H9 (cell line): ENCODE measurements at regions not wholly inside any gene's neighbourhood (a gene's known extent, or its start where the extent isn't known, plus 50 kb on each side); places are given as distances from the start of the nearest gene placed in this dataset.
A peak's percentile ranks its signal among the peaks of the same experiment; 100 is the strongest.

Experiments used
- DNase-seq: peaks from one replicate; pipeline ENCODE4 v3.0.0-alpha.2; 2017
- H2AFZ ChIP-seq: one replicate; pipeline ENCODE4 v1.6.1; 2013; ENCODE audit warnings: mild to moderate bottlenecking, low read length, control low read depth, moderate library complexity
- H2AK5ac ChIP-seq: 2 replicates; pipeline ENCODE4 v1.6.1; 2013; ENCODE audit warnings: low read length, control low read depth, mixed read lengths; ENCODE audit not compliant: insufficient read length
- H2BK120ac ChIP-seq: one replicate; pipeline ENCODE4 v1.6.1; 2013; ENCODE audit warnings: low read depth, mild to moderate bottlenecking, low read length, control low read depth, inconsistent platforms; ENCODE audit not compliant: poor library complexity, severe bottlenecking
- H2BK12ac ChIP-seq: 2 replicates; pipeline ENCODE4 v1.6.1; 2013; ENCODE audit warnings: low read length, control low read depth, mixed read lengths, low read depth; ENCODE audit not compliant: insufficient read length
- H2BK15ac ChIP-seq: 2 replicates; pipeline ENCODE4 v1.6.1; 2013; ENCODE audit warnings: low read depth, low read length, control low read depth
- H2BK20ac ChIP-seq: one replicate; pipeline ENCODE4 v1.6.1; 2013; ENCODE audit warnings: low read depth, mild to moderate bottlenecking, low read length, control low read depth, inconsistent platforms; ENCODE audit not compliant: poor library complexity, severe bottlenecking
- H2BK5ac ChIP-seq: 2 replicates; pipeline ENCODE4 v1.6.1; 2013; ENCODE audit warnings: low read length, control low read depth, mixed read lengths; ENCODE audit not compliant: insufficient read length
- H3K14ac ChIP-seq: 2 replicates; pipeline ENCODE4 v1.6.1; 2013; ENCODE audit warnings: low read length, control low read depth; ENCODE audit not compliant: insufficient read depth
- H3K18ac ChIP-seq: 2 replicates; pipeline ENCODE4 v1.6.1; 2013; ENCODE audit warnings: low read depth, mild to moderate bottlenecking, mixed read lengths, low read length, control low read depth; ENCODE audit not compliant: insufficient read length
- H3K23ac ChIP-seq: 2 replicates; pipeline ENCODE4 v1.6.1; 2013; ENCODE audit warnings: low read length, control low read depth, mixed read lengths, low read depth; ENCODE audit not compliant: insufficient read length
- H3K23me2 ChIP-seq: 2 replicates; pipeline ENCODE4 v1.6.1; 2013; ENCODE audit warnings: low read depth, mild to moderate bottlenecking, mixed read lengths, low read length, control low read depth; ENCODE audit not compliant: insufficient read length, poor library complexity, severe bottlenecking
- H3K27ac ChIP-seq: 2 replicates; pipeline ENCODE4 v1.5.1; 2013; ENCODE audit warnings: low read length, control low read depth, mixed read lengths, low read depth; ENCODE audit not compliant: insufficient read length
- H3K27me3 ChIP-seq: 2 replicates; pipeline ENCODE4 v1.6.1; 2013; ENCODE audit warnings: low read length, control low read depth, inconsistent platforms; ENCODE audit not compliant: insufficient read depth
- H3K4ac ChIP-seq: 2 replicates; pipeline ENCODE4 v1.6.1; 2013; ENCODE audit warnings: low read depth, mild to moderate bottlenecking, control low read depth, inconsistent platforms, low read length, moderate library complexity
- H3K4me1 ChIP-seq: 2 replicates; pipeline ENCODE4 v1.6.1; 2013; ENCODE audit warnings: low read length, control low read depth, inconsistent platforms; ENCODE audit not compliant: insufficient read depth
- H3K4me2 ChIP-seq: 2 replicates; pipeline ENCODE4 v1.6.1; 2013; ENCODE audit warnings: low read length, control low read depth, mixed read lengths; ENCODE audit not compliant: insufficient read length, insufficient read depth
- H3K56ac ChIP-seq: 2 replicates; pipeline ENCODE4 v1.6.1; 2013; ENCODE audit warnings: low read depth, mild to moderate bottlenecking, mixed read lengths, low read length, control low read depth; ENCODE audit not compliant: insufficient read length
- H3K79me1 ChIP-seq: 2 replicates; pipeline ENCODE4 v1.6.1; 2013; ENCODE audit warnings: low read depth, mild to moderate bottlenecking, moderate library complexity, low read length, control low read depth, inconsistent platforms; ENCODE audit not compliant: insufficient read depth, poor library complexity, severe bottlenecking
- H3K79me2 ChIP-seq: 2 replicates; pipeline ENCODE4 v1.6.1; 2013; ENCODE audit warnings: low read length, control low read depth, inconsistent platforms; ENCODE audit not compliant: insufficient read depth
- H3K9ac ChIP-seq: 2 replicates; pipeline ENCODE4 v1.6.1; 2013; ENCODE audit warnings: low read length, control low read depth, mixed read lengths; ENCODE audit not compliant: insufficient read length; ENCODE audit errors: extremely low read depth
- H3K9me3 ChIP-seq: one replicate; pipeline ENCODE4 v1.6.1; 2013; ENCODE audit warnings: low read depth, low read length, inconsistent platforms; ENCODE audit not compliant: control insufficient read depth
- H3T11ph ChIP-seq: one replicate; pipeline ENCODE4 v1.6.1; 2013; ENCODE audit warnings: mild to moderate bottlenecking, low read length, control low read depth, inconsistent platforms
- H4K20me1 ChIP-seq: one replicate; pipeline ENCODE4 v1.6.1; 2013; ENCODE audit not compliant: control insufficient read depth, insufficient read length, insufficient read depth
- H4K5ac ChIP-seq: 2 replicates; pipeline ENCODE4 v1.6.1; 2013; ENCODE audit warnings: low read depth, mild to moderate bottlenecking, mixed read lengths, low read length, control low read depth; ENCODE audit not compliant: insufficient read length
- H4K8ac ChIP-seq: replicated peaks from 2 replicates; pipeline ENCODE4 v1.6.1; 2013; ENCODE audit warnings: low read length, control low read depth, mixed read lengths, low read depth; ENCODE audit not compliant: insufficient read length
- H4K91ac ChIP-seq: 2 replicates; pipeline ENCODE4 v1.6.1; 2013; ENCODE audit warnings: low read depth, mild to moderate bottlenecking, moderate library complexity, mixed read lengths, low read length, control low read depth; ENCODE audit not compliant: insufficient read length
- H3K27ac Mint-ChIP-seq, 3 experiments: 2 replicates in 2 of 3; 3 replicates in 1 of 3; pipeline ENCODE4 v1.8.0; 2020 to 2021; ENCODE audit warnings: mixed read lengths in 3 of 3, mild to moderate bottlenecking in 1 of 3, moderate library complexity in 1 of 3
- H3K27me3 Mint-ChIP-seq: 2 replicates; pipeline ENCODE4 v1.8.0; 2021; ENCODE audit warnings: low read depth, mild to moderate bottlenecking, moderate library complexity, mixed read lengths
- H3K36me3 Mint-ChIP-seq, 3 experiments: 2 replicates in 2 of 3; 3 replicates in 1 of 3; pipeline ENCODE4 v1.8.0; 2020 to 2021; ENCODE audit warnings: low read depth in 3 of 3, mixed read lengths in 3 of 3; ENCODE audit not compliant: insufficient read depth in 1 of 3
- H3K4me1 Mint-ChIP-seq, 2 experiments: 2 replicates each; pipeline ENCODE4 v1.8.0; 2020; ENCODE audit warnings: mixed read lengths in 2 of 2
- H3K4me3 Mint-ChIP-seq, 2 experiments: 2 replicates in 1 of 2; 3 replicates in 1 of 2; pipeline ENCODE4 v1.8.0; 2020 to 2021; ENCODE audit warnings: mild to moderate bottlenecking in 2 of 2, mixed read lengths in 2 of 2, moderate library complexity in 1 of 2
- H3K9me3 Mint-ChIP-seq, 2 experiments: 2 replicates in 1 of 2; 3 replicates in 1 of 2; pipeline ENCODE4 v1.8.0; 2020; ENCODE audit warnings: mild to moderate bottlenecking in 2 of 2, mixed read lengths in 2 of 2, moderate library complexity in 1 of 2
- CTCF ChIP-seq: fragments of 200-600 bp; sonication (generic); conservative IDR thresholded peaks from 3 replicates; pipeline ENCODE4 v1.8.0; 2021; ENCODE audit warnings: antibody characterized with exemption, mild to moderate bottlenecking
- WGBS: extraction: QIAGEN DNeasy Blood & Tissue Kit; methylation state at CpG from one replicate; pipeline ENCODE4 v1.1.7; 2013; ENCODE audit warnings: missing lambda C conversion rate, low lambda C conversion rate, mixed read lengths; ENCODE audit not compliant: insufficient read length; ENCODE audit errors: extremely low coverage; 5-methylcytosine and 5-hydroxymethylcytosine counted together

DNA sequence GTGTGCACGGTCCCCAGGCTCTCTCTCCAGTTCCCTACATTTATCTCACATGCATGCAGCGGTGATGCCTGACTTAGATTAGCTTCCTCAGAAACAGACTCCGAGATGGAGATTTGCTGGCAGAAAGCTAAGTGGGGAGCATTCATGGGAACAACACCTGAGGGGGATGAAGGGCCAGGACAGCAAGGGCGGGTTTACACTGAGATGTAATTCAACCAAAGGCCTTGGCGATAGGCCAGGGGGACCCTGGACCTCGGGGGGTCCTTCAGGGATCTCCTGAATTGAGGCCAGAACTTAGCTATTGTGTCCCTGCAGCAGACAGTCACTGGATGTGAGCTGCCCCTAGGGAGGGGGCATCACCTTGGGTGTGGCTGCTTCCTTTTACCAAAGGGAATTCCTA is 246.1 kb upstream of the CSF3R start:
- H3K9me3 ChIP-seq, result no peaks in the 10 kb centered on the region
- WGBS, result no CpG with 5 or more reads among the region's 6 CpGs
- H3K27ac ChIP-seq, result no peak overlapping the region
- no peak overlapping the region for H3K18ac ChIP-seq
- no peak overlapping the region for H2AK5ac ChIP-seq
- H3K27me3 ChIP-seq, result no peaks in the 10 kb centered on the region; the same call in 1 of the 2 replicates
- no peak overlapping the region for H2BK20ac ChIP-seq
- Mint-ChIP-seq H3K27ac (peak overlapping the region in 2 of 3 experiments; percentile 3 to 94; a peak in 2 of 7 replicates), H3K9me3 (no peaks in the 10 kb centered on the region; a peak in 1 of 5 replicates), H3K27me3 (peaks cover 11% of the 10 kb centered on the region), H3K4me3 (no peak overlapping the region), H3K4me1 (peaks cover 26 to 32% of the 10 kb centered on the region in 2 experiments), H3K36me3 (no peaks in the 10 kb centered on the region; a peak in 1 of 7 replicates)
- H4K5ac ChIP-seq, result no peak overlapping the region
- DNase-seq, result no peak
- H3K4ac ChIP-seq, result no peak overlapping the region
- H3K4me2 ChIP-seq, result no peak overlapping the region
- no peaks in the 10 kb centered on the region for H4K20me1 ChIP-seq
- no peak overlapping the region for H2AFZ ChIP-seq
- no peak overlapping the region for H3T11ph ChIP-seq
- H2BK15ac ChIP-seq, result no peak overlapping the region
- H3K9ac ChIP-seq, result no peak overlapping the region
- no peaks in the 10 kb centered on the region for H3K23me2 ChIP-seq
- TF ChIP-seq CTCF, result no peak
- H4K8ac ChIP-seq, result no peak overlapping the region
- H3K79me2 ChIP-seq, result no peaks in the 10 kb centered on the region
- H2BK12ac ChIP-seq, result no peak overlapping the region
- no peaks in the 10 kb centered on the region for H3K79me1 ChIP-seq
- no peak overlapping the region for H3K14ac ChIP-seq
- H2BK120ac ChIP-seq, result no peak overlapping the region
- H4K91ac ChIP-seq, result no peak overlapping the region
- no peak overlapping the region for H3K23ac ChIP-seq
- H3K56ac ChIP-seq, result no peak overlapping the region
- H3K4me1 ChIP-seq, result no peaks in the 10 kb centered on the region; the same call in 1 of the 2 replicates
- no peak overlapping the region for H2BK5ac ChIP-seq
